Liver (tissue), 8 donors: ENCODE measurements at regions not wholly inside any gene's neighbourhood (a gene's known extent, or its start where the extent isn't known, plus 50 kb on each side); places are given as distances from the start of the nearest gene placed in this dataset.

Experiments used
- DNase-seq: peaks from one replicate; pipeline ENCODE4 v3.0.0-alpha.2; 2017; ENCODE audit warnings: low spot score
- H3K27ac ChIP-seq, 2 donors: one replicate each; pipeline ENCODE4 v1.7.0; 2013; ENCODE audit warnings: inconsistent platforms in 2 of 2, low read length in 2 of 2, control low read depth in 1 of 2, low read depth in 1 of 2, mild to moderate bottlenecking in 1 of 2
- H3K27me3 ChIP-seq, 4 donors: one replicate each; pipeline versions ENCODE4 v1.6.1 to v1.7.0; 2013; ENCODE audit warnings: low read length in 3 of 4, inconsistent platforms in 1 of 4, mild to moderate bottlenecking in 1 of 4, moderate library complexity in 1 of 4; ENCODE audit not compliant: control insufficient read depth in 4 of 4, insufficient read depth in 4 of 4
- H3K36me3 ChIP-seq, 4 donors: one replicate each; pipeline versions ENCODE4 v1.6.1 to v1.7.0; 2013; ENCODE audit warnings: low read length in 3 of 4, mild to moderate bottlenecking in 3 of 4, low read depth in 1 of 4, moderate library complexity in 1 of 4; ENCODE audit not compliant: control insufficient read depth in 4 of 4, insufficient read depth in 3 of 4
- H3K4me1 ChIP-seq, 4 donors: one replicate each; pipeline versions ENCODE4 v1.6.1 to v1.7.0; 2013; ENCODE audit warnings: low read length in 3 of 4, mild to moderate bottlenecking in 3 of 4, moderate library complexity in 1 of 4; ENCODE audit not compliant: control insufficient read depth in 4 of 4, insufficient read depth in 4 of 4
- H3K4me3 ChIP-seq, 3 donors: one replicate each; pipeline versions ENCODE4 v1.6.1 to v1.7.0; 2013; ENCODE audit warnings: low read length in 3 of 3, control low read depth in 1 of 3, low read depth in 1 of 3, mild to moderate bottlenecking in 1 of 3
- H3K9ac ChIP-seq, 2 donors: one replicate each; pipeline ENCODE4 v1.7.0; 2013; ENCODE audit warnings: low read length in 2 of 2, mild to moderate bottlenecking in 2 of 2, moderate library complexity in 2 of 2, control low read depth in 1 of 2, low read depth in 1 of 2
- H3K9me3 ChIP-seq, 4 donors: one replicate each; pipeline versions ENCODE4 v1.6.1 to v1.7.0; 2013; ENCODE audit warnings: low read length in 3 of 4; ENCODE audit not compliant: control insufficient read depth in 4 of 4
- CTCF ChIP-seq: fragments of 150-350 bp; IDR thresholded peaks from 2 replicates; pipeline ENCODE4 v1.5.1; 2017; ENCODE audit warnings: improper control_type of control experiment, low read depth, low read length; ENCODE audit not compliant: missing input control
- FOXA2 ChIP-seq: IDR thresholded peaks from 2 replicates; pipeline ENCODE4 v1.6.1; 2016; ENCODE audit warnings: antibody characterized with exemption
- GABPA ChIP-seq, 2 donors: IDR thresholded peaks in 1 of 2; conservative IDR thresholded peaks in 1 of 2; 2 replicates each; pipeline ENCODE4 v1.6.1; 2016; ENCODE audit warnings: antibody characterized with exemption in 2 of 2, mild to moderate bottlenecking in 1 of 2, moderate library complexity in 1 of 2
- HNF4A ChIP-seq, 2 donors: conservative IDR thresholded peaks; 2 replicates each; pipeline ENCODE4 v1.6.1; 2016; ENCODE audit warnings: antibody characterized with exemption in 2 of 2, mild to moderate bottlenecking in 2 of 2
- HNF4G ChIP-seq: IDR thresholded peaks from 2 replicates; pipeline ENCODE4 v1.6.1; 2016; ENCODE audit warnings: antibody characterized with exemption
- NR2F2 ChIP-seq: IDR thresholded peaks from 2 replicates; pipeline ENCODE4 v1.6.1; 2016; ENCODE audit warnings: antibody characterized with exemption
- REST ChIP-seq: IDR thresholded peaks from 2 replicates; pipeline ENCODE4 v1.6.1; 2016; ENCODE audit warnings: antibody characterized with exemption, mild to moderate bottlenecking
- SP1 ChIP-seq: IDR thresholded peaks from 2 replicates; pipeline ENCODE4 v1.6.1; 2018; ENCODE audit warnings: antibody characterized with exemption, mild to moderate bottlenecking
- TAF1 ChIP-seq: conservative IDR thresholded peaks from 2 replicates; pipeline ENCODE4 v1.6.1; 2016; ENCODE audit warnings: antibody characterized with exemption, mild to moderate bottlenecking
- WGBS: extraction: QIAGEN DNeasy Blood & Tissue Kit; methylation state at CpG from one replicate; pipeline ENCODE4 v1.1.7; 2013; 5-methylcytosine and 5-hydroxymethylcytosine counted together
- donor health status: healthy.
- donor health status: healthy.
- donor health status: healthy.
- donor health status: healthy.
- donor health status: healthy.

GRCh38 chr4:179415847-179416223 is 1973.6 kb upstream of the AGA start:
- TF ChIP-seq REST (no peak), SP1 (no peak), HNF4G (no peak), CTCF (no peak), TAF1 (no peak), FOXA2 (peak; percentile 27), GABPA (IDR thresholded peaks at IDR 0.05 in 1 of 2, conservative IDR thresholded peaks at IDR 0.05 in 1 of 2) (no peak)
- Histone ChIP-seq H3K27ac (no peak overlapping the region), H3K4me1 (no peaks in the 10 kb centered on the region), H3K27me3 (no peaks in the 10 kb centered on the region), H3K9me3 (no peaks in the 10 kb centered on the region), H3K36me3 (no peaks in the 10 kb centered on the region), H3K9ac (no peak overlapping the region), H3K4me3 (no peak overlapping the region)
- 33% methylated on average over 1 of the region's 1 CpG for WGBS
- DNase-seq: no peak

GRCh38 chr4:179417357-179417756 is 1975.1 kb upstream of the AGA start:
- Histone ChIP-seq H3K4me1 (no peaks in the 10 kb centered on the region), H3K27me3 (no peaks in the 10 kb centered on the region), H3K9me3 (no peaks in the 10 kb centered on the region), H3K36me3 (no peaks in the 10 kb centered on the region), H3K4me3 (no peak overlapping the region), H3K27ac (no peak overlapping the region), H3K9ac (no peak overlapping the region)
- DNase-seq: no peak
- 47% methylated on average over 2 of the region's 2 CpGs for WGBS
- no peak for TF ChIP-seq SP1
- TF ChIP-seq CTCF: no peak
- no peak for TF ChIP-seq HNF4A (conservative IDR thresholded peaks at IDR 0.05)
- TF ChIP-seq NR2F2: no peak
- TF ChIP-seq REST: no peak
